Immature natural killer cell (primary cell): ENCODE measurements at regions not wholly inside any gene's neighbourhood (a gene's known extent, or its start where the extent isn't known, plus 50 kb on each side); places are given as distances from the start of the nearest gene placed in this dataset.

ENCODE experiments used
- DNase-seq, 3 donors: peaks; one replicate each; pipeline ENCODE4 v3.0.0; 2022; ENCODE audit warnings: mixed read lengths in 1 of 3
- H3K27ac Mint-ChIP-seq, 6 donors: one replicate each; pipeline ENCODE4 v1.8.0; 2020; ENCODE audit warnings: mixed read lengths in 6 of 6, mild to moderate bottlenecking in 5 of 6, inconsistent platforms in 4 of 6, moderate library complexity in 3 of 6
- H3K27me3 Mint-ChIP-seq, 3 donors: one replicate each; pipeline ENCODE4 v1.8.0; 2020 to 2021; ENCODE audit warnings: low read depth in 3 of 3, mild to moderate bottlenecking in 3 of 3, mixed read lengths in 3 of 3, moderate library complexity in 3 of 3, inconsistent platforms in 1 of 3
- H3K36me3 Mint-ChIP-seq, 3 donors: one replicate each; pipeline ENCODE4 v1.8.0; 2020; ENCODE audit warnings: mixed read lengths in 3 of 3, inconsistent platforms in 2 of 3, mild to moderate bottlenecking in 2 of 3
- H3K4me1 Mint-ChIP-seq, 2 donors: one replicate each; pipeline ENCODE4 v1.8.0; 2020; ENCODE audit warnings: inconsistent platforms in 2 of 2, mild to moderate bottlenecking in 2 of 2, mixed read lengths in 2 of 2, moderate library complexity in 1 of 2
- H3K4me3 Mint-ChIP-seq, 5 donors: one replicate each; pipeline ENCODE4 v1.8.0; 2020; ENCODE audit warnings: mild to moderate bottlenecking in 5 of 5, mixed read lengths in 5 of 5, inconsistent platforms in 3 of 5, moderate library complexity in 3 of 5
- H3K9me3 Mint-ChIP-seq, 6 donors: one replicate each; pipeline ENCODE4 v1.8.0; 2020; ENCODE audit warnings: mild to moderate bottlenecking in 6 of 6, mixed read lengths in 6 of 6, inconsistent platforms in 4 of 6, moderate library complexity in 3 of 6

DNA sequence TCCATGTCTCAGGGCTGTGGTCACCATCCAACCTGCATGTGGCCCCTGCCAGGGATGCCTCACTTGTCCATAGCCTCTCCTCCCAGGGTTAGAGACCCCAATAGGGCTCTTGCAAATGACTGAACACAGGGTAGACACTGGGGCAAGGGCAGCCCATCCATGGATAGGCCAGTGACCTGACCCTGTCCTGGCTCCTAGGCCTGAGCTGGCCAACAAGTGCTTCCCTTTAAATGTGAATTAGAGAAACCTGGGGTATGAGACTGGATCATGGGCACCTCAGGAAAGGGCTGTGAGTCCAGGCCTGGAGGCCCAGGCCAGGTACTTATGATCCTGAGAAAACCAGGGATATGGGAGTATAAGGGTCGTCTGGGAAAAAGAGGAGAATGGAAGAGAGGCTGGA lies 64.5 kb downstream of the COPS8 start:
- Mint-ChIP-seq H3K27me3 (peaks cover 1 to 7% (median 3%) of the 10 kb centered on the region in 3 donors), H3K4me1 (no peaks in the 10 kb centered on the region), H3K9me3 (peaks cover 2 to 26% (median 17%) of the 10 kb centered on the region in 6 donors), H3K4me3 (no peak overlapping the region), H3K36me3 (peaks cover 6 to 10% (median 8%) of the 10 kb centered on the region in 3 donors), H3K27ac (no peak overlapping the region)
- DNase-seq = no peak

DNA sequence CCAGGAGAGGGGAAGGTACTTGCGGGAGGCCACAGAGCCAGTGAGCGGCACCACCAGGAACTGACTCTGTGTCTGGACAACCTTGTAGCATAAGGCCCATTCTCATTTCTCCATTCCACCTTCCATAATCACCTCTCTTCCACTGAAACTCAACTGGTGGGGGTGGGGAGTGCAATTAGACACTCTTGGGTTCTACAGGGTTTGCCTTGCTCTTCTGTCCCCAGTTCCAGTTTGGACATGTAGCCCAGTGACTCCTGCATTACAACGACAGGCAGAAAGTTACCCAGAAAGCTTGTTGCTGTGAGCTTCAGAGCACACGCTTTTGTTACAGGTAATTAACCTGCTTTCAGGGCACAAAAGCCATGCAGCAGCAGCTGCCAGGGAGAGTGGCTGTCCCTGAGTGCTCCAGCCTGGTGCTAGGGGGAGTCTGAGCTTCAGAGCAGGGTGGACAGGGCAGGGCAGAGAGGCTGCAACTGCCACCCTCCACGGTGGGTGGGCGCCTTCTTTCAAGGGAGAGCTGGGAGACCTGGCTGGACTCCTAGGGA lies 65.2 kb downstream of the COPS8 start:
- Mint-ChIP-seq H3K9me3 (peaks cover 2 to 25% (median 16%) of the 10 kb centered on the region in 6 donors), H3K36me3 (peaks cover 5 to 10% (median 8%) of the 10 kb centered on the region in 3 donors), H3K27me3 (peaks cover 1 to 7% (median 6%) of the 10 kb centered on the region in 3 donors), H3K27ac (no peak overlapping the region), H3K4me3 (no peak overlapping the region), H3K4me1 (no peaks in the 10 kb centered on the region)
- DNase-seq = no peak

DNA sequence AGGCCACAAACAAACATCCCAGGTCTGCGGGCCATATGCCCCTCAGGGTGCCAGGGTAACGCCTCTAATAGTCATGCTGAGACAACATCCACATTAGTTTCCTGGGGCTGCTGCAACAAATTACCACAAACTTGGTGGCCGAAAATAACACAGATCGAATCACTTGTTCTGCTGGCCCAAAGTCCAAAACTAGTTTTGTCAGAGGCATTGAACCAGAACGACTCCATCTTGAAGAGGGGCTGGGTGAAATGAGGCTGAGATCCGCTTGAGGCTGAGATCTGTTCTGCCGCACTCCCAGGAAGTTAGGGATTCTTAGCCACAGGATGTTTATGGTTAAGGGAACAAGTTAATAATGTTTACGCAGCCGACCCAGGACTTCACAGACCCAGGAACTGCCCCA lies 66.7 kb downstream of the COPS8 start:
- Mint-ChIP-seq H3K4me1 (no peaks in the 10 kb centered on the region), H3K9me3 (peaks cover 0 to 11% (median 6%) of the 10 kb centered on the region in 6 donors), H3K4me3 (no peak overlapping the region), H3K27me3 (peaks cover 1 to 7% (median 6%) of the 10 kb centered on the region in 3 donors), H3K27ac (no peak overlapping the region), H3K36me3 (peaks cover 0 to 7% (median 0%) of the 10 kb centered on the region in 3 donors)
- no peak for DNase-seq

DNA sequence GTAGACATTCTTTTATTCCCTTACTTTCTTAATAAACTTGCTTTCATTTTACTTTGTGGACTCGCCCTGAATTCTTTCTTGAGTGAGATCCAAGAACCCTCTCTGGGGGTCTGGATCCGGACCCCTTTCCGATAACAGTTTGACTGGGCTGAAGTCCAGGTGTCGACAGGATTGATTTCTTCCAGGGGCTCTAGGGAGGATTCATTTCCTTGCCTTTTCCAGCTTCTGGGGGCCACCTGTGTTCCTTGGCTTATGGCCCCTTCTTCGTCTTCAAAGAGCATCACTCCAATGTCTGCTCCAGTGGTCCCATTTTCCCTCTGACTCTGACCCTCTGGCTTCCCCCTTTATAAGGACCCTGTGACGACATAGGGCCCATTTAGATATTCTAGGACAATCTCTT lies 67.5 kb downstream of the COPS8 start:
- Mint-ChIP-seq H3K27me3 (peaks cover 1 to 7% (median 6%) of the 10 kb centered on the region in 3 donors), H3K4me1 (no peaks in the 10 kb centered on the region), H3K4me3 (no peak overlapping the region), H3K9me3 (peaks cover 0 to 5% (median under 1%) of the 10 kb centered on the region in 6 donors), H3K36me3 (peaks cover 0 to 2% (median 0%) of the 10 kb centered on the region in 3 donors), H3K27ac (no peak overlapping the region)
- DNase-seq = no peak

DNA sequence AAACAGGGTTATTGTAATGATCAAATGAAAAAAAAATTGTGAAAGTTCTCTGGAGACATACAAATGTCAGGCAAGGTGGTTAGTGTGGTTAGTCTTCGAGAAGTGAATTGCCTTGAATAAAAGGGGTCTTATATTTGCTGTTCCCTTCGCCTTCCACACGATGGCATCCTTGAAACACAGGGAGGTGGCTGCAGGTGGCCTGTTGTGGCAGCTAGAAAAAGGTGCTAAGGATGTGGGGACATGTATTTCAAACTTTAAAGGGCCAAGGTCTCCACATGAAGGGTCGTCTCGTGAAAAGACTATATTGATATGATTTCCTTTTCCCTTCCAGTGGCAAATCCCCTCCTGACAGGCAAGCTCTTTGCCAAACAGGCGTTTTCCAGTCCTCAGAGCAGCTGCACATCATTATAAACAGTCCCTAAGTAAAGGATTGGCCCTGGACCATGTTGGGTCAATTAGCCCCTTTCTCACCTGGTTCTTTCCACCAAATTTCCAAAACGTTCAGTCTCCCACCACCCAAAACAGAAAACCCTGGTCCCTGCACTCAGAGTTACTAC lies 68.5 kb downstream of the COPS8 start:
- Mint-ChIP-seq H3K27ac (no peak overlapping the region), H3K36me3 (no peaks in the 10 kb centered on the region), H3K27me3 (peaks cover 1 to 7% (median 7%) of the 10 kb centered on the region in 3 donors), H3K4me3 (no peak overlapping the region), H3K4me1 (no peaks in the 10 kb centered on the region), H3K9me3 (no peaks in the 10 kb centered on the region)
- DNase-seq = peak in 2 of 3 donors; percentile 12 to 27

DNA sequence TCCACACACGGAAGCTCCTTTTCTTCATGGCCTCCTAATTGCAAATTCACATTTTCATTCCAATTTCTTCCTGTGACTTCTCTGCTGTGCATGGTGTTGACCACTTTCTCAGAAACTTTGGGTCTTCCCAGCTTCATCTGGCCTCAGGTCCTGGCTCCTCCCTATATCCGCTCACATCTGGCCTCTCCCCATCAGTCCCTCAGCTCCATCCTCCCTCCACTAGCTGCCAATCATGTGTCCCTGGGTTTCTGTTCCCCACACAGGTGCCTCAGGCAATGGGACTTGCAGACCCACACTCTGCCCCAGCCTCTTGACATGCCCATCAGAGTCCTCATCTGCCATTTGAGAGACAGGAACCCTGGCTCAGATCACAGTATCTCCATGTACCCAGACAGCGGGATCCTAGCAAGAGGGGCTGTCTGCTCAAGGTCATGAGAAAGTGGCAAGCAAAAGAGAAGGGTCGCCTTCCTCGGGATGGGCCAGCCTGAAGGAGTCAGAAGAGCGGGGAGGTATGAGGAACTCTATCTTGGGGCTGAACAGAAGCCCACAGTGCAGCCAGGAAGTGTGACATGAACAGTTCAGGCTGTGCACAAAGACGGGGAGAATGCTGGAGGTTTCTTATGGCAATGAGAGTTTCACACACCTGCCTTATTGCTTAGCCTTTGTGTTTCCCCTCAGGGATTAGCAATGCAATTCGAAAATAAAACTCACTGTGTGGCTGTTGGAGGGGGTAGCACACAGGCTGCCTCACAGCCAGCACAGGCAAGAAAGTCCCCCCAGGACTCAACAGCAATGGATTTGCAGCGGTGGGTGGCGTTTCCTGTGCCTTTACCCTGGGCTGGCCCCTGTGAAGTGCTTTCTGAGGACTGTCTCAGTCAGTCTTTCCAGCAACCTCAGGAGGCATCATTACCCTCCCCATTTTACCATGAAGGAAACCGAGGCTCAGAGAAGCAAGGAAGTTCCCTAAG lies 69.5 kb downstream of the COPS8 start:
- Mint-ChIP-seq H3K27me3 (peaks cover under 1 to 9% (median 7%) of the 10 kb centered on the region in 3 donors), H3K36me3 (no peaks in the 10 kb centered on the region), H3K27ac (no peak overlapping the region), H3K4me3 (no peak overlapping the region), H3K4me1 (no peaks in the 10 kb centered on the region), H3K9me3 (no peaks in the 10 kb centered on the region)
- no peak for DNase-seq

DNA sequence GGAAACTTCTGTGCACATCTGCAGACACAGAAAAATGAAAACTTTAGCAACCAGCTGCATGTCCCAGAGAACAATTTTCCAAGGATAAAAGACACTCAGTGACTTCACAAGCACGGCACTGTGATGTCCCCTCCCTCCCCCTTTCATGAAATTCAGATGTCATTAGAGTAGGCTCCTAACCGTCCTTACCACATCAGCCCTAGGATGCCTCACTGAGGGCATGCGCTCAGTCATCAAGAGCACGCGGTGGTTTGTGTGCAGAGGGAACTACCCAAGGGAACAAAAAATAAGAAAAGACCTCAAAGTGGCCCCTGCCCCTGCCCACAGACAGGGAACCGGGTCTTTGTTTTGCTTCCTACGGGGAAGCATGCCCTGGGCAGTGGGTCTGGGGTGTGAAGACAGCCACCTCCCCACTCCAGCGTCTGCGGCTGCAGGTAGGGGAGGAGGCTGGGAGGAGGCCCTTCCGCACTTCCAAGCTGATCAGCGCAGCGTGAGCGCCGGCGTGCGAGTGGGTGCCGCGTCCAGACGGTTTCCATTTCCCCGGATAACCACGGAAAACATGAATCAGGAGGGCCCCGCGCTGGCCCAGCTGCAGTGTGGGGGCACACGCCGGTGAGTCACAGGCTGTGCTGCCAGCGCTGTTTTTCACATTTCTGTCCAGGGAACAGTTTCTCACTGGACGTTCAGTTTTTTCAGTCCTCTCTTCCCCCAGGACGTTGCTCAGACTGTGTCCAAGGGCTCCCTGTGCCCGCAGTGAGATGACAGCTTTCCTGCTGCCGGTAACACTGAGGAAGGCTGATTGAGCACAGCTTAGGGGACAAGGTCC lies 70.6 kb downstream of the COPS8 start:
- Mint-ChIP-seq H3K4me1 (no peaks in the 10 kb centered on the region), H3K36me3 (no peaks in the 10 kb centered on the region), H3K27me3 (peaks cover 0 to 8% (median 7%) of the 10 kb centered on the region in 3 donors), H3K4me3 (no peak overlapping the region), H3K9me3 (no peaks in the 10 kb centered on the region), H3K27ac (no peak overlapping the region)
- DNase-seq = no peak

DNA sequence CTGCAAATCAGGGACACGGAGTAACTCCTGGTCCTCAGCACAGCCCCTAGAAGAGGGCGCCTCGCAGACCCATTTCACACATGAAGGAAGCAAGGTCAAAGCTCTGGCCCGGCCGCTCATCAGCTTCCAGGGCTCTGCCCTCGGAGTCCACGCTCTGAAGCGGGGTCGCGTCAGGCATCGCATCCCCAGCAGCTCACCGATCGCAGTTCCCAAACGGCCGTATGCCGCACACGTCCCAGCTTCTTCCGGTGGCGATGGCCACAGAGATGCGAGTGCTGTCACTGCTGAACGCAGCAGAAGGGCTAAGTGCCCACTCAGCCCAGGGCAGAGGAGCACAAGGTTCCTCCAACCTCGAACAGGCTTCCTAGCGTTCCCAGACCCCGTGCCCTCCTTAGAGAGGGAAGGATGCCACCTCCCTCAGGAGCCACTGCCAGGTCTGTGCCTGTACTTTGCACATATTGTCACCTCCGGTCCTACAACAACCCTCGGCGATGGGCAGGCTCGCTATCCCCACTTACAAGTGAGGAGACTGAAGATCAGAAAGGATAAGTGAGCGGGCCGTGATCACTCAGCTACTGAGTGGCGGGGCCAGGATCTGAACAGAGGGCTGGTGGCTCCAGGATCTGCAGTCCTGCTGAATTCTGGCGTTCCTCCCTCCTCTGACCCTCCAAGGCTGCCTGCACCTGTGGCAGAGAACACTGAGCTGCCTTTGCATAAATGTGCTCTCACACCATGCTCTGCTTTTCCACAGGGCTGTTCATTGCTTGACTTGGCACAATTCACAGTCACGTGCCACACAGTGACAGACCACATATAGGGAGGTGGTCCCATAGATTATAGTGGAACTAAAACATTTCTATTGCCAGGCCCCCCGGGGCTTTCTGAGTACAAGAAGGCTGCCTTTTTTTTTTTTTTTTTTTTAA lies 71.4 kb downstream of the COPS8 start:
- Mint-ChIP-seq H3K36me3 (no peaks in the 10 kb centered on the region), H3K4me3 (no peak overlapping the region), H3K27me3 (peaks cover 0 to 8% (median 4%) of the 10 kb centered on the region in 3 donors), H3K27ac (no peak overlapping the region), H3K9me3 (no peaks in the 10 kb centered on the region), H3K4me1 (no peaks in the 10 kb centered on the region)
- no peak for DNase-seq

DNA sequence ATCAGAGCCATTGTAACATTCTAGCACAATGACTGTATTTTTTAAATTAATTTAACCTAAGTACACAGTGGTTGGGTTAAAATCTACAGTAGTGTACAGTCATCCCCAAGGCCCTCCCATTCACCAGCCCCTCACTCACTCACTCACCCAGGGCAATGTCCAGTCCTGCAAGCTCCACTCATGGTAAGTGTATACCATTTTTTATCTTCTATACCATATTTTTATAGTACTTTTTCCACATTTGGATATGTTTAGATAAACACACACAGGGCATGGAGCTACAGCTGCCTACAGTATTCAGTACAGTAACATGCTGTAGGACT lies 72.1 kb downstream of the COPS8 start:
- Mint-ChIP-seq H3K27ac (no peak overlapping the region), H3K36me3 (no peaks in the 10 kb centered on the region)

DNA sequence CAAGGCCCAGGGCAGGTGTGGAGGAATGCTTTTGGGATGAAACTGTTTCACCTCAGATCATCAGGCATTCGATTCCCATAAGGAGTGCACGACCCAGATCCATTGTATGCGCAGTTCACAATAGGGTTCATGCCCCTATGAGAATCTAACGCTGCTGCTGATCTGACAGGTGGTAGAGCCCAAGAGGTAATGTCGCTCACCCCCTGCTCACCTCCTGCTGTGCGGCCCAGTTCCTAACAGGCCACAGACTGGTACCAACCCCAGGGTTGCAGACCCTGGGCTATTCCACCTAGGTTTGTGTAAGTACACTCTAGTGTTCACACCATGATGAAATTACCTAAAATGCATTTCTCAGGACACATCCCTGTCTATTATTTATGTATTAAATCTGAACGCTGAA lies 72.5 kb downstream of the COPS8 start:
- no peak overlapping the region for H3K27ac Mint-ChIP-seq
- no peaks in the 10 kb centered on the region for H3K9me3 Mint-ChIP-seq
- H3K36me3 Mint-ChIP-seq = no peaks in the 10 kb centered on the region
- no peak for DNase-seq
- peaks cover 0 to 10% (median 8%) of the 10 kb centered on the region in 3 donors for H3K27me3 Mint-ChIP-seq
- H3K4me1 Mint-ChIP-seq = no peaks in the 10 kb centered on the region
- H3K4me3 Mint-ChIP-seq = no peak overlapping the region

More for the DNA sequence above, 72.1 kb downstream of the COPS8 start:
- H3K27me3 Mint-ChIP-seq = peaks cover 0 to 8% (median 7%) of the 10 kb centered on the region in 3 donors
- no peak overlapping the region for H3K4me3 Mint-ChIP-seq
- no peak for DNase-seq
- H3K4me1 Mint-ChIP-seq = no peaks in the 10 kb centered on the region
- H3K9me3 Mint-ChIP-seq = no peaks in the 10 kb centered on the region

DNA sequence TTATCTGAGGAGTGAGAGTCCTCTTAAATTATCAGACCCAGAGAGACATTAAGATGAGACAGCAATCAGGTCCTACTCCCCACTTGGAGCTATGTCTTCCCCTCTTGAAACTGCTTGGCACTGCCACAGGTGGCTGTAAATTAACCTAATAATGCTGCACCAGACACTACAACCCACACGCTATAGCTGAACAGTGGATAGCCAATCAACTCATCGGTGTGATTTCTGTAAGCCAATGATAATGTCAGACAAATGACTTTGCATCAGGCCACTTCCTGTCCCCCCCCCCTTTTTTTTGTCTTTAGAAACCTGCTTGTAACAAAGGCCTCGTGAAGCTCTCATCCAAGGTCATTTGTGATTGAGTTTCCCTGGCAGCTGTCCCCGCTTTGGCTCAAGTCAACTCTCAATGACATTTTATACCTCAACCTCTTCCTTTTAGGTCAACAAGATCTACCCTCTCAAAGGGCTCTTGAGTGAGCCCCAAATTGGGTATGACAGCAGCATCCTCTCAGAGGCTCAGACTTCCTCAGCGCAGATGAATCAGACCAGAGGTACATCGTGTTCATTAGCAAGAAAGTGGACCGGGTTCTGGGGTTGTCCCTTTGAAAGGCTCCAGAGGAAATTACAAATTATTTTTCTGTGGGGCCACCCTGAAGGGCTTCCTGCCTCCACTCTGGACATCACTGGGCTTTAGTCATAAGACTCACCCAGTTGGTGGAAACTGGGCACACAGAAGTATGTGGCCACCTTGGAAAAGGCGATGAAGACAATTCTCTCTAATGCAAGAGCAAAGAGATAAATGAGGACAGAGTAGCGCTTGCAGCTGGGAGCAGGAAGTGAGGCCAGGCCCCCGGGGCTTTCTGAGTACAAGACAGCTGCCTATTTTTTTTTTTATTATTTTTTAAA lies 73.6 kb downstream of the COPS8 start:
- Mint-ChIP-seq H3K4me3 (peak overlapping the region in 1 of 5 donors; percentile 19), H3K36me3 (no peaks in the 10 kb centered on the region), H3K27me3 (peaks cover 0 to 10% (median 8%) of the 10 kb centered on the region in 3 donors), H3K27ac (no peak overlapping the region), H3K9me3 (no peaks in the 10 kb centered on the region), H3K4me1 (no peaks in the 10 kb centered on the region)
- DNase-seq = no peak

DNA sequence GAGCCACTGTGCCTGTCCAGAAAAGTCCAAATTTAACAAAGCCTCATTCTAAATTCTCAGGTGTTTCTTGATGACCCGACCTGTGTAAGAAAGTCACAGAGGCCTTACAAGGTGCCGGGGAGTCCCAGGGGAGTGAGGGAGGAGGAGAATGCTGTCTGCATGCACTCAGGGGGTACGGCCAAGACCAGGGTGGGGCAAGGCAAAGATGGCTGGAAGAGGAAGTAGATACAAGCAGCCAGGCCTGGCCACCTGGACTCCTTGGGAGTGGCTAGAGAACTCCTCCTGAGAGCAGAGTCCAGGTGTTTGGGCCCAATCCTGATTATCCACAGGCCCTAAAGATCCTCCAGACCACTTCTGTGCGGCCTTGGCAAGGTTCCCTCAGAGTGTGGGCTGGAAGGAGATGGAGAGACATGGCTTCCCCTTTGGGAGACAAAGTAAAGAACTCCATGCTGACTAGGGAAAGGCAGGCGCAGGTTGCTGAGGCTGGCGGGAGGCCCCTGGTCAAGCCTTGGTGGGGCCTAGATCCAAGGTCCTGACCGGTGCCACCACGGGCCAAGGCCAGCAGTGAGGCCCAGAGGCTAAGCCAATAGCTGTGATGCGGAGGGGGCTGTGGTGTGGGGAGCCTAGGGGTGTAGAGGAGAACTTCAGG lies 74.7 kb downstream of the COPS8 start:
- peaks cover 0 to 9% (median 6%) of the 10 kb centered on the region in 3 donors for H3K27me3 Mint-ChIP-seq
- no peaks in the 10 kb centered on the region for H3K4me1 Mint-ChIP-seq
- H3K27ac Mint-ChIP-seq = no peak overlapping the region
- H3K4me3 Mint-ChIP-seq = no peak overlapping the region
- no peak for DNase-seq
- no peaks in the 10 kb centered on the region for H3K36me3 Mint-ChIP-seq
- no peaks in the 10 kb centered on the region for H3K9me3 Mint-ChIP-seq
